ENCODE measurements at regions not wholly inside any gene's neighbourhood (a gene's known extent, or its start where the extent isn't known, plus 50 kb on each side); places are given as distances from the start of the nearest gene placed in this dataset.

- Mint-ChIP-seq H3K36me3 (ENCODE audit: insufficient read depth in 1 of 3, low read depth in 3 of 3) (no peaks in the 10 kb centered on the region; a peak in 2 of 7 replicates), H3K9me3 (no peaks in the 10 kb centered on the region), H3K4me3 (no peak overlapping the region), H3K27me3 (ENCODE audit: low read depth) (no peaks in the 10 kb centered on the region; the same call in 1 of the 2 replicates), H3K27ac (no peak overlapping the region), H3K4me1 (peaks cover 38 to 39% of the 10 kb centered on the region in 2 experiments)
- no peak overlapping the region for H2BK120ac ChIP-seq (ENCODE audit: low read depth, low read length, poor library complexity, severe bottlenecking)
- H2BK20ac ChIP-seq (ENCODE audit: low read depth, low read length, poor library complexity, severe bottlenecking), result no peak overlapping the region
- H3K79me2 ChIP-seq (ENCODE audit: insufficient read depth, low read length), result no peaks in the 10 kb centered on the region
- no peak overlapping the region for H3K9ac ChIP-seq (ENCODE audit: extremely low read depth, insufficient read length, low read length)
- H3T11ph ChIP-seq (ENCODE audit: low read length), result no peak overlapping the region
- no peak overlapping the region for H2BK12ac ChIP-seq (ENCODE audit: insufficient read length, low read depth, low read length)
- peaks cover 5% of the 10 kb centered on the region; the same call in 1 of the 2 replicates for H3K4me1 ChIP-seq (ENCODE audit: insufficient read depth, low read length)
- no peak for TF ChIP-seq CTCF (conservative IDR thresholded peaks at IDR 0.05)
- no peak overlapping the region for H4K5ac ChIP-seq (ENCODE audit: insufficient read length, low read depth, low read length)
- H3K56ac ChIP-seq (ENCODE audit: insufficient read length, low read depth, low read length), result no peak overlapping the region
- H3K4ac ChIP-seq (ENCODE audit: low read depth, low read length), result no peak overlapping the region
- no peak overlapping the region for H4K91ac ChIP-seq (ENCODE audit: insufficient read length, low read depth, low read length)
- no peaks in the 10 kb centered on the region for H3K23me2 ChIP-seq (ENCODE audit: insufficient read length, low read depth, low read length, poor library complexity, severe bottlenecking)
- no peak overlapping the region for H3K14ac ChIP-seq (ENCODE audit: insufficient read depth, low read length)
- no peak overlapping the region for H4K8ac ChIP-seq (replicated peaks; ENCODE audit: insufficient read length, low read depth, low read length)
- no peak for DNase-seq
- no peaks in the 10 kb centered on the region for H3K27me3 ChIP-seq (ENCODE audit: insufficient read depth, low read length)
- H3K9me3 ChIP-seq (ENCODE audit: control insufficient read depth, low read depth, low read length), result no peaks in the 10 kb centered on the region
- H2BK5ac ChIP-seq (ENCODE audit: insufficient read length, low read length), result no peak overlapping the region
- H2BK15ac ChIP-seq (ENCODE audit: low read depth, low read length), result no peak overlapping the region
- no CpG with 5 or more reads among the region's 10 CpGs for WGBS (ENCODE audit: extremely low coverage, insufficient read length, low lambda C conversion rate)
- H3K79me1 ChIP-seq (ENCODE audit: insufficient read depth, low read depth, low read length, poor library complexity, severe bottlenecking), result no peaks in the 10 kb centered on the region
- no peak overlapping the region for H3K18ac ChIP-seq (ENCODE audit: insufficient read length, low read depth, low read length)
- no peak overlapping the region for H2AK5ac ChIP-seq (ENCODE audit: insufficient read length, low read length)
- no peak overlapping the region for H3K27ac ChIP-seq (ENCODE audit: insufficient read length, low read depth, low read length)
- H2AFZ ChIP-seq (ENCODE audit: low read length), result no peak overlapping the region
- no peaks in the 10 kb centered on the region for H4K20me1 ChIP-seq (ENCODE audit: control insufficient read depth, insufficient read depth, insufficient read length)
- no peak overlapping the region for H3K4me2 ChIP-seq (ENCODE audit: insufficient read depth, insufficient read length, low read length)
- no peak overlapping the region for H3K23ac ChIP-seq (ENCODE audit: insufficient read length, low read depth, low read length)
Observed at GRCh38 chr3:72082776-72083462, 298.0 kb upstream of the PROK2 start.

Measured in H9 (cell line).